ENCODE measurements at regions not wholly inside any gene's neighbourhood (a gene's known extent, or its start where the extent isn't known, plus 50 kb on each side); places are given as distances from the start of the nearest gene placed in this dataset.

GRCh38 chr19:28019371-28019770, 1193.6 kb downstream of the UQCRFS1 start:
- DNase-seq (ENCODE audit: low read depth) = no peak

GRCh38 chr19:28018499-28018898, 1194.5 kb downstream of the UQCRFS1 start:
- DNase-seq (ENCODE audit: low read depth) = no peak

GRCh38 chr19:28014615-28015405, 1198.1 kb downstream of the UQCRFS1 start:
- no peak for DNase-seq (ENCODE audit: low read depth)

GRCh38 chr19:28012361-28012760, 1200.6 kb downstream of the UQCRFS1 start:
- DNase-seq (ENCODE audit: low read depth) = no peak

- DNase-seq (ENCODE audit: low read depth) = no peak
These were observed 1202.3 kb downstream of the UQCRFS1 start for GRCh38 chr19:28010656-28011055.

GRCh38 chr19:28009696-28010095, 1203.3 kb downstream of the UQCRFS1 start:
- no peak for DNase-seq (ENCODE audit: low read depth)

GRCh38 chr19:28008695-28009094, 1204.3 kb downstream of the UQCRFS1 start:
- no peak for DNase-seq (ENCODE audit: low read depth)

GRCh38 chr19:28003543-28003942, 1209.4 kb downstream of the UQCRFS1 start:
- DNase-seq (ENCODE audit: low read depth) = no peak

GRCh38 chr19:27997069-27997468, 1215.9 kb downstream of the UQCRFS1 start:
- no peak for DNase-seq (ENCODE audit: low read depth)

GRCh38 chr19:27993619-27994570, 1219.1 kb downstream of the UQCRFS1 start:
- DNase-seq (ENCODE audit: low read depth) = no peak

GRCh38 chr19:27986299-27986698, 1226.7 kb downstream of the UQCRFS1 start:
- DNase-seq (ENCODE audit: low read depth) = no peak

- DNase-seq (ENCODE audit: low read depth) = no peak
These were observed 1237.4 kb downstream of the UQCRFS1 start for GRCh38 chr19:27975419-27976005.

GRCh38 chr19:27974082-27974513, 1238.9 kb downstream of the UQCRFS1 start:
- no peak for DNase-seq (ENCODE audit: low read depth)

- no peak for DNase-seq (ENCODE audit: low read depth)
These were observed 1240.5 kb downstream of the UQCRFS1 start for GRCh38 chr19:27972291-27973040.

GRCh38 chr19:27971869-27972268, 1241.1 kb downstream of the UQCRFS1 start:
- no peak for DNase-seq (ENCODE audit: low read depth)

- DNase-seq (ENCODE audit: low read depth) = no peak
These were observed 1241.9 kb downstream of the UQCRFS1 start for GRCh38 chr19:27971071-27971470.

- DNase-seq (ENCODE audit: low read depth) = no peak
These were observed 1246.5 kb downstream of the UQCRFS1 start for GRCh38 chr19:27966390-27966816.

- DNase-seq (ENCODE audit: low read depth) = no peak
These were observed 1248.8 kb downstream of the UQCRFS1 start for GRCh38 chr19:27964185-27964584.

GRCh38 chr19:27962264-27962663, 1250.7 kb downstream of the UQCRFS1 start:
- no peak for DNase-seq (ENCODE audit: low read depth)

GRCh38 chr19:27955485-27956480, 1257.2 kb downstream of the UQCRFS1 start:
- DNase-seq (ENCODE audit: low read depth) = no peak
